ENCODE measurements at regions not wholly inside any gene's neighbourhood (a gene's known extent, or its start where the extent isn't known, plus 50 kb on each side); places are given as distances from the start of the nearest gene placed in this dataset.

DNA sequence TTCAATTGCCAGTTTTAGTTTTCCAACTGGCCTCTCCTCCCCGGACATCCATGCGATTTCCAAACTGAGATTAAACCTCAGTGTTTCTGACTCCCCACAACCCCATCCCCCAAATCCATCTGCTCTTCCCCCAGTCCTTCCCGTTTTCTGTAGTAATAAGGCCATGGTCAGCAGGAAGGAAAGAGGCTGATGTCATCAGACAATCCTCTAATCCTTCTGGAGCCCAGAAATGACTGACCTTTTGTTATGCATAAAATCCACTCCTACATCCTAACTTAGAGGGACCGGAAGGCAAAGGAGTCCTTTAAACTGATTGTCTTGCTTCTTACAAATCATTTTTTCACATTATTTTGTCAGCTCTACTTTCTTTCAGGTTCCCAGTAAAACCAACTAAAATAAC is 155.8 kb downstream of the INO80D start:
- Histone ChIP-seq H3K27ac (no peak overlapping the region), H3K4me3 (no peak overlapping the region), H3K4me1 (peaks cover 0 to 26% (median 1%) of the 10 kb centered on the region in 4 donors), H3K36me3 (no peaks in the 10 kb centered on the region), H3K9me3 (no peaks in the 10 kb centered on the region), H3K27me3 (no peaks in the 10 kb centered on the region)
- 23 to 33% methylated on average over 4 of the region's 4 CpGs for WGBS, 2 donors
- no peak for DNase-seq (ENCODE audit: low spot score in 2 of 2)
- TF ChIP-seq CTCF (IDR thresholded peaks at IDR 0.05): no peak
- no peak for TF ChIP-seq EP300 (IDR thresholded peaks at IDR 0.05)
- no peak for TF ChIP-seq POLR2A (IDR thresholded peaks at IDR 0.05)

DNA sequence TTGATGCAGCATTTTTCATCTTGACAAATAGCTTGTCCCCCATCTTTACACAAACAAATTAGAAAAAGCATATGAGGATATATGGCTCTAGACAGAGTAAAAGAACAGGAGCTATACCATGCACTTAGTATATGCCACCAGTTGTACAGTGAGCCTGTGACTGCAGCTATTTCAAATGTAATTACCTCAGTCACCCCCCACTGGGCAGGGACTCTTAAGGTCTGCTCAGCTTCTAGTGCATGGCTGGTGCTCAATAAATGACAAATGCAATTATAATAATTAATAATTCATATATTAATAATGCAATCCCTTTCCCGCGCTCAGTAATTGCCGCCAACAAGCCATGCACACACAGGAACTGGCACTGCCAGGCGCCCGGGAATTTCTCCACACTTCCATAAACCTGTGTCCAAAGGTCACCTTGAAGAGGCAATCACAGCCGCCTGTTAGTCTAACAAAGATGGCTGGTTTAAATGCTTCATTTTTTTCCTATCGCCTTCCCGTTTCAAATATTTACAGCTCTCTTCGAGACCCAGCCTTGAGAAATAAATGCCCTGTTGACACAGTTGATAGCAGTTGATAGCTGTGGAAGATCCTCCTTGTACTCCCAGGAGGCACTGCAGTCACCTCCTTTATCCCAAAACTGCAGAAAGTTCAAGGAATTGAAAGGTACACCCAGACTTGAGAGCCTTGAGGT is 156.6 kb downstream of the INO80D start:
- no peak for DNase-seq (ENCODE audit: low spot score in 2 of 2)

DNA sequence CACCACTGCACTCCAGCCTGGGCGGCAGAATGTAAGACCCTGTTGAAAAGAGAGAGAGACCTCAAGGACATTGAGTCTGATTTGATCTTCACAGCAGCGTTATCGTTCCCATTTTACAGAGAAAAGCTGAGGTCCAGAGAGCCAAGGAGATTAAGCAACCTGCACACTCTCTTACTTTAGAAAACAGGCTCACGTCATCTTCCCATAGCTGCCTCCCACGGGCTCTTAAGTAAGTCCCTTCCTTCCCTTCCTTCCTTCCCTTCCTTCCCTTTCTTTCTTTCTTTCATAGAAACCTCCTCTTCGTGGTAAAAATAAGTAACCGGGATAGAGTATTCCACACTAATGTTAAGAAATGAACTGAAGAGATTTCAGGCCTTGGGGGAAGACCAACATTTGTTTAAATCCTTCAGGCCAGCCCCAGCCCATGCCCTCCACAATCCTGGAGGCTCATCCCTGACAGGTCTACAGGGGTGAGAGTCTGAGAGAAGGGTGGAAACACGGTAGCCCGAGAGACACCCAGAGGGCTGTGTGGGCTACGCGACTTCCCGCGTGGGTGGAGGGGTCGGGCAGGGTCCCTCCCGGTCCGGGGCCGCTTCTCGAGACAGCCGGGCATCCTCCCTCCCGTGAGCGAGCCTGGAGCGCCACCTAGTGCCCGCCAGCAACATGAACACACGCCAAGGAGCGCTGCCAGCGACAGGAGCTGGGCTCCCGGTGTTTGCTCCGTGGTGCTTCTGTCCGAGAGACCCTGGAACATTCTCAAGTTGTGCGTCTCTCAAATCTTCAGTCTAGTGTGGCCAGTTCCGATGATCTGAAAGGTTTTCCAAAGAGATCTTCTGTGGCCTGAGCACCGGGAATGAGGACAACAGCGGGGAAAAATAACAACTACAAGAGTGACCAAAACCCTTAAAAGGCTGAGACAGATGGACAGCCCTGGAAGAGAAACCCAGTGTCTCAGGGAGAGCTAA is 160.3 kb downstream of the INO80D start:
- Histone ChIP-seq H3K27ac (peak overlapping the region in 1 of 4 donors; percentile 56), H3K36me3 (no peaks in the 10 kb centered on the region), H3K9me3 (no peaks in the 10 kb centered on the region), H3K4me3 (peak overlapping the region in 3 of 4 donors; percentile 3 to 41 (median 14)), H3K4me1 (peaks cover 0 to 28% (median 1%) of the 10 kb centered on the region in 4 donors), H3K27me3 (no peaks in the 10 kb centered on the region)
- peak; percentile 60 to 74 for DNase-seq (ENCODE audit: low spot score in 2 of 2)
- peak; percentile 75 to 96 (median 93) for TF ChIP-seq CTCF (IDR thresholded peaks at IDR 0.05)
- no peak for TF ChIP-seq EP300 (IDR thresholded peaks at IDR 0.05)
- no peak for TF ChIP-seq POLR2A (IDR thresholded peaks at IDR 0.05)
- 13 to 24% methylated on average over 17 to 33 of the region's 33 CpGs for WGBS, 2 donors

More for the DNA sequence above, 156.6 kb downstream of the INO80D start:
- Histone ChIP-seq H3K4me1 (peaks cover 0 to 34% (median 1%) of the 10 kb centered on the region in 4 donors), H3K4me3 (no peak overlapping the region), H3K36me3 (no peaks in the 10 kb centered on the region), H3K9me3 (no peaks in the 10 kb centered on the region), H3K27ac (no peak overlapping the region), H3K27me3 (no peaks in the 10 kb centered on the region)
- WGBS, 2 donors: 92% methylated on average over 9 of the region's 9 CpGs
- TF ChIP-seq EP300 (IDR thresholded peaks at IDR 0.05) (no peak), CTCF (IDR thresholded peaks at IDR 0.05) (no peak), POLR2A (IDR thresholded peaks at IDR 0.05) (no peak)

DNA sequence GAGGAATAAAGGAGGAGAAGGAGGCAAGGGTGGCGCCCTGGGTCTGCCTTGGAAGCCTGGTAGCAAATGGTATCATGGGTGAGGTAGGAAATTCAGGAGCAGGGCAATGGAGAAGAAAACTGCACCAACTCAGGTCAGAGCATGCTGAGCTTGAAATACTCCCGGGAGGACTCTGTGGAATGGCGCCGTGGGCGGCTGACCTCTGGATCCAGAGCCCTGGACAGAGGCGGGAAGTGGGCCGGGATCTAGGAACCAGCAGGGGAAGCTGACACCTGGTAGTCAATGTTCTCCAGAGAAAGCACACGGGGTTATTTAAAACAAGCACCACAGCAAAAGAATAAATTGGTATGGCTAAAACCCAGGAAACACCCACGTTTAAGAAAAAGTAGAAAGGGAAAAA is 161.3 kb downstream of the INO80D start:
- DNase-seq (ENCODE audit: low spot score in 2 of 2): no peak
- Histone ChIP-seq H3K9me3 (no peaks in the 10 kb centered on the region), H3K27ac (no peak overlapping the region), H3K36me3 (no peaks in the 10 kb centered on the region), H3K4me1 (peaks cover 0 to 22% (median 1%) of the 10 kb centered on the region in 4 donors), H3K4me3 (no peak overlapping the region), H3K27me3 (no peaks in the 10 kb centered on the region)
- WGBS, 2 donors: 65 to 66% methylated on average over 9 of the region's 9 CpGs
- TF ChIP-seq EP300 (IDR thresholded peaks at IDR 0.05): no peak
- no peak for TF ChIP-seq POLR2A (IDR thresholded peaks at IDR 0.05)
- no peak for TF ChIP-seq CTCF (IDR thresholded peaks at IDR 0.05)

GRCh38 chr2:205915130-205915524 is 170.8 kb downstream of the INO80D start:
- WGBS, 2 donors: 100% methylated on average over 1 of the region's 1 CpG
- Histone ChIP-seq H3K4me3 (no peak overlapping the region), H3K27me3 (no peaks in the 10 kb centered on the region), H3K36me3 (no peaks in the 10 kb centered on the region), H3K27ac (no peak overlapping the region), H3K4me1 (peaks cover 0 to 14% (median 0%) of the 10 kb centered on the region in 4 donors), H3K9me3 (no peaks in the 10 kb centered on the region)
- no peak for DNase-seq (ENCODE audit: low spot score in 2 of 2)
- TF ChIP-seq EP300 (IDR thresholded peaks at IDR 0.05) (no peak), CTCF (IDR thresholded peaks at IDR 0.05) (no peak), POLR2A (IDR thresholded peaks at IDR 0.05) (no peak)

All from tibial nerve (tissue), 4 donors.